Natural killer cell treated with Interleukin-12 subunit alpha and Interleukin-12 subunit beta and Interleukin-15 and Interleukin-18, amount 100 ng/mL, for 72 hours (primary cell): ENCODE measurements at regions not wholly inside any gene's neighbourhood (a gene's known extent, or its start where the extent isn't known, plus 50 kb on each side); places are given as distances from the start of the nearest gene placed in this dataset.

Experiments
- ATAC-seq, 2 donors: fragments of 150-1000 bp; cut with Tn5 transposase in 1 of 2; sonication (Bioruptor Pico), chemical (Tn5 transposase) in 1 of 2; 2 replicates each; pipeline ENCODE4 v1.10.0; 2021
- DNase-seq: peaks from one replicate; pipeline ENCODE4 v3.0.0; 2022; ENCODE audit warnings: low spot score
- H3K27ac Mint-ChIP-seq, 2 donors: 1 replicate in 1 of 2; 2 replicates in 1 of 2; pipeline ENCODE4 v1.8.0; 2022; ENCODE audit warnings: mixed read lengths in 2 of 2, mild to moderate bottlenecking in 1 of 2, moderate library complexity in 1 of 2
- H3K27me3 Mint-ChIP-seq, 2 donors: 1 replicate in 1 of 2; 2 replicates in 1 of 2; pipeline ENCODE4 v1.8.0; 2022; ENCODE audit warnings: mixed read lengths in 2 of 2
- H3K36me3 Mint-ChIP-seq: one replicate; pipeline ENCODE4 v1.8.0; 2022; ENCODE audit warnings: mixed read lengths
- H3K4me1 Mint-ChIP-seq, 2 donors: 1 replicate in 1 of 2; 2 replicates in 1 of 2; pipeline ENCODE4 v1.8.0; 2022; ENCODE audit warnings: low read depth in 2 of 2, mixed read lengths in 2 of 2, mild to moderate bottlenecking in 1 of 2
- H3K4me3 Mint-ChIP-seq: one replicate; pipeline ENCODE4 v1.8.0; 2022; ENCODE audit warnings: mixed read lengths
- H3K9me3 Mint-ChIP-seq: 2 replicates; pipeline ENCODE4 v1.8.0; 2022; ENCODE audit warnings: mixed read lengths

GRCh38 chr21:28821276-28822122 is 171.2 kb downstream of the LTN1 start:
- ATAC-seq, result no peak
- no peak overlapping the region for H3K4me3 Mint-ChIP-seq
- no peaks in the 10 kb centered on the region for H3K27me3 Mint-ChIP-seq
- DNase-seq, result no peak
- no peaks in the 10 kb centered on the region for H3K9me3 Mint-ChIP-seq
- no peaks in the 10 kb centered on the region for H3K36me3 Mint-ChIP-seq
- no peak overlapping the region for H3K27ac Mint-ChIP-seq
- H3K4me1 Mint-ChIP-seq, result peaks cover 15 to 24% of the 10 kb centered on the region in 2 donors

- Mint-ChIP-seq H3K36me3 (peaks cover 10% of the 10 kb centered on the region), H3K27ac (no peak overlapping the region), H3K27me3 (no peaks in the 10 kb centered on the region), H3K4me3 (no peak overlapping the region), H3K9me3 (no peaks in the 10 kb centered on the region), H3K4me1 (peaks cover 4 to 5% of the 10 kb centered on the region in 2 donors)
- DNase-seq (no peak), ATAC-seq (no peak)
Measured at GRCh38 chr21:28818663-28819278, 173.9 kb downstream of the LTN1 start.

GRCh38 chr21:28817871-28818270 is 174.8 kb downstream of the LTN1 start:
- no peak for DNase-seq
- no peaks in the 10 kb centered on the region for H3K9me3 Mint-ChIP-seq
- peaks cover 14% of the 10 kb centered on the region for H3K36me3 Mint-ChIP-seq
- no peaks in the 10 kb centered on the region for H3K27me3 Mint-ChIP-seq
- H3K4me3 Mint-ChIP-seq, result no peak overlapping the region
- ATAC-seq, result no peak
- H3K27ac Mint-ChIP-seq, result no peak overlapping the region
- H3K4me1 Mint-ChIP-seq, result peaks cover 13 to 14% of the 10 kb centered on the region in 2 donors

GRCh38 chr21:28811860-28812259 is 180.8 kb downstream of the LTN1 start:
- H3K9me3 Mint-ChIP-seq, result no peaks in the 10 kb centered on the region
- no peak overlapping the region for H3K27ac Mint-ChIP-seq
- DNase-seq, result no peak
- H3K4me1 Mint-ChIP-seq, result peaks cover 22 to 23% of the 10 kb centered on the region in 2 donors
- no peak overlapping the region for H3K4me3 Mint-ChIP-seq
- no peaks in the 10 kb centered on the region for H3K27me3 Mint-ChIP-seq
- peaks cover 24% of the 10 kb centered on the region for H3K36me3 Mint-ChIP-seq
- no peak for ATAC-seq

- H3K27me3 Mint-ChIP-seq, result no peaks in the 10 kb centered on the region
- ATAC-seq, result no peak
- DNase-seq, result no peak
- peaks cover 18 to 23% of the 10 kb centered on the region in 2 donors for H3K4me1 Mint-ChIP-seq
- H3K4me3 Mint-ChIP-seq, result no peak overlapping the region
- H3K36me3 Mint-ChIP-seq, result peaks cover 23% of the 10 kb centered on the region
- no peaks in the 10 kb centered on the region for H3K9me3 Mint-ChIP-seq
- H3K27ac Mint-ChIP-seq, result no peak overlapping the region
Measured at GRCh38 chr21:28810826-28811524, 181.7 kb downstream of the LTN1 start.

- Mint-ChIP-seq H3K27ac (no peak overlapping the region), H3K27me3 (no peaks in the 10 kb centered on the region), H3K36me3 (peaks cover 10% of the 10 kb centered on the region), H3K4me1 (peaks cover 14 to 17% of the 10 kb centered on the region in 2 donors), H3K9me3 (no peaks in the 10 kb centered on the region), H3K4me3 (no peak overlapping the region)
- ATAC-seq, result no peak
- no peak for DNase-seq
Measured at GRCh38 chr21:28805885-28806284, 186.8 kb downstream of the LTN1 start.

GRCh38 chr21:28804089-28804670 is 188.5 kb downstream of the LTN1 start:
- no peak for ATAC-seq
- peaks cover 10% of the 10 kb centered on the region for H3K36me3 Mint-ChIP-seq
- H3K9me3 Mint-ChIP-seq, result no peaks in the 10 kb centered on the region
- H3K27me3 Mint-ChIP-seq, result no peaks in the 10 kb centered on the region
- H3K4me3 Mint-ChIP-seq, result no peak overlapping the region
- no peak for DNase-seq
- peak overlapping the region in 1 of 2 donors; percentile 22 for H3K27ac Mint-ChIP-seq
- peaks cover 12 to 14% of the 10 kb centered on the region in 2 donors for H3K4me1 Mint-ChIP-seq

- Mint-ChIP-seq H3K27ac (peak overlapping the region; percentile 22 to 91), H3K4me3 (peak overlapping the region; percentile 28)
Measured at GRCh38 chr21:28801906-28802305, 190.8 kb downstream of the LTN1 start.

GRCh38 chr21:28799926-28800325 is 192.8 kb downstream of the LTN1 start:
- H3K27ac Mint-ChIP-seq, result no peak overlapping the region
- no peaks in the 10 kb centered on the region for H3K9me3 Mint-ChIP-seq
- H3K4me1 Mint-ChIP-seq, result peaks cover 12 to 20% of the 10 kb centered on the region in 2 donors
- H3K36me3 Mint-ChIP-seq, result no peaks in the 10 kb centered on the region
- no peaks in the 10 kb centered on the region for H3K27me3 Mint-ChIP-seq
- no peak overlapping the region for H3K4me3 Mint-ChIP-seq
- no peak for DNase-seq
- no peak for ATAC-seq

More at GRCh38 chr21:28801906-28802305, 190.8 kb downstream of the LTN1 start:
- DNase-seq, result no peak
- no peaks in the 10 kb centered on the region for H3K9me3 Mint-ChIP-seq
- no peaks in the 10 kb centered on the region for H3K27me3 Mint-ChIP-seq
- H3K36me3 Mint-ChIP-seq, result no peaks in the 10 kb centered on the region
- H3K4me1 Mint-ChIP-seq, result peaks cover 12 to 16% of the 10 kb centered on the region in 2 donors
- peak in 1 of 2 donors; percentile 54 for ATAC-seq

GRCh38 chr21:28798798-28799197 is 193.9 kb downstream of the LTN1 start:
- Mint-ChIP-seq H3K36me3 (no peaks in the 10 kb centered on the region), H3K27me3 (no peaks in the 10 kb centered on the region), H3K4me1 (peaks cover 11 to 19% of the 10 kb centered on the region in 2 donors), H3K27ac (no peak overlapping the region), H3K4me3 (no peak overlapping the region), H3K9me3 (no peaks in the 10 kb centered on the region)
- ATAC-seq (no peak), DNase-seq (no peak)

- H3K27me3 Mint-ChIP-seq, result no peaks in the 10 kb centered on the region
- H3K9me3 Mint-ChIP-seq, result no peaks in the 10 kb centered on the region
- no peaks in the 10 kb centered on the region for H3K36me3 Mint-ChIP-seq
- no peak overlapping the region for H3K4me3 Mint-ChIP-seq
- ATAC-seq (no peak), DNase-seq (no peak)
- peaks cover 23 to 26% of the 10 kb centered on the region in 2 donors for H3K4me1 Mint-ChIP-seq
- peak overlapping the region in 1 of 2 donors; percentile 59 for H3K27ac Mint-ChIP-seq
Measured at GRCh38 chr21:28795251-28795650, 197.4 kb downstream of the LTN1 start.

GRCh38 chr21:28794371-28794851 is 198.3 kb downstream of the LTN1 start:
- H3K27ac Mint-ChIP-seq, result peak overlapping the region in 1 of 2 donors; percentile 59
- H3K4me3 Mint-ChIP-seq, result no peak overlapping the region
- no peaks in the 10 kb centered on the region for H3K9me3 Mint-ChIP-seq
- H3K36me3 Mint-ChIP-seq, result no peaks in the 10 kb centered on the region
- no peaks in the 10 kb centered on the region for H3K27me3 Mint-ChIP-seq
- DNase-seq (no peak), ATAC-seq (no peak)
- H3K4me1 Mint-ChIP-seq, result peaks cover 23 to 29% of the 10 kb centered on the region in 2 donors

GRCh38 chr21:28793043-28793442 is 199.6 kb downstream of the LTN1 start:
- H3K4me1 Mint-ChIP-seq, result peaks cover 23 to 36% of the 10 kb centered on the region in 2 donors

More at GRCh38 chr21:28793043-28793442, 199.6 kb downstream of the LTN1 start:
- ATAC-seq (no peak), DNase-seq (no peak)
- Mint-ChIP-seq H3K27me3 (no peaks in the 10 kb centered on the region), H3K36me3 (no peaks in the 10 kb centered on the region), H3K4me3 (peak overlapping the region; percentile 18), H3K27ac (peak overlapping the region; percentile 33 to 54), H3K9me3 (no peaks in the 10 kb centered on the region)
